ENCODE measurements at regions not wholly inside any gene's neighbourhood (a gene's known extent, or its start where the extent isn't known, plus 50 kb on each side); places are given as distances from the start of the nearest gene placed in this dataset.
"Not testable (repeated sequence)": the region's sequence is repeated elsewhere in the genome, so short reads cannot be mapped to it uniquely, and the experiment has no call there.

DNA sequence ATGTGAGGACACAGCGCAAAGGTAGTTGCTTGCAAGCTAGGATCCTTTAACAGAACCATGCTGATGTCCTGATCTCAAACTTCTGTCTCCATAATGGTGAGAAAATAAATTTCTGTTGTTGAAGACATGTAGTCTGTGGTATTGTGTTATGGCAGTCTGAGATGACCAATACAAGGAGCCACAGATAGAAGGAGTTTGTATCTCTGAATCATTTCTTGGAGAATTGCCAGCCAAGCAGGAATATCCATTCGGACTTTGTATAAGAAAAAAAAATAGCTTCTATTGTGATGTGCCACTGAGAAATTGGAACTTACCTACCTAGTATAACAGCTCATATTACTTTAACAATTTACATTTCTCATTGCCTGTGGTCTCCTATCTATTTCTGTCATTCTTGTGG, 447.6 kb upstream of the CA10 start (continued):
- TF ChIP-seq ZNF598 (CRISPR knock-in tag; IDR thresholded peaks at IDR 0.05; ENCODE audit: borderline replicate concordance) (no peak), AGO2 (optimal IDR thresholded peaks at IDR 0.05; ENCODE audit: low read depth, low read length) (no peak)

DNA sequence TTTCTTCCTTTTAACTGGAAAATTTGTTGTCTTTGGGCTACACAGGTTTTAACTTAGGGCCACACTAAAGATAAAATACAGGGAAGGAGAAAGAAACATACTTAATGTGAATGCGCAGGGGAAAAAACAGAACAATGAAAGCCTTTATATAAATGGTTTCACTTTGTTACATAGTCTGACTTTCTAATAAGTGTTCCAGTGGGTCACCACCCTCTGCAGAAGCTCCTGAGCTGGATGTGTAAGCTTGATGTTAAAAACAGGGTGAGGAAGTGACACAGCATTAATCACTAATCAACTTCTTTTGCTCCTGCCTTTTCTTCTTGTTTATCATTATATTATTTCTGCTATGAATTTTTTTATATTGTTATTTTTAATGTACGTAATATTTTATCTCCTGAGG, 445.6 kb upstream of the CA10 start:
- H3K27ac ChIP-seq (ENCODE audit: extremely low read length, insufficient read depth, low read length) = no peak overlapping the region
- no peaks in the 10 kb centered on the region for H3K4me1 ChIP-seq (ENCODE audit: insufficient read depth, low read length)
- POLR2A ChIA-PET = no interaction called here
- H2AFZ ChIP-seq (ENCODE audit: low read length) = no peak overlapping the region
- WGBS (ENCODE audit: low lambda C conversion rate) = 64% methylated on average over 2 of the region's 2 CpGs
- in situ Hi-C loops (cut with HindIII; ENCODE audit: extremely low pct_ligation_motif_present, low pct_unique_long_range_greater_than_20kb) = no loop called here
- H3K4me3 ChIP-seq (replicated peaks in 1 of 3; ENCODE audit: insufficient read depth in 1 of 3, low read depth in 2 of 3, low read length in 3 of 3) = no peak overlapping the region
- H3K27me3 ChIP-seq (ENCODE audit: control insufficient read depth in 1 of 2, insufficient read depth in 2 of 2, low read length in 2 of 2) = no peaks in the 10 kb centered on the region
- TF ChIP-seq KAT7 (CRISPR knock-in tag; IDR thresholded peaks at IDR 0.05; ENCODE audit: borderline replicate concordance) = no peak
- H3K4me2 ChIP-seq (ENCODE audit: low read depth, low read length) = no peak overlapping the region
- no peak for FAIRE-seq
- CTCF ChIA-PET (ENCODE audit: low intra/inter-chr PET ratio, low total read pairs) = no interaction called here
- no peaks in the 10 kb centered on the region for H3K79me2 ChIP-seq (ENCODE audit: insufficient read depth, low read length)
- intact Hi-C loops (cut with micrococcal nuclease; ENCODE audit: unreplicated experiment) = no loop called here
- peaks cover 88% of the 10 kb centered on the region for H3K9me3 ChIP-seq (ENCODE audit: low read length)
- no peak for DNase-seq (ENCODE audit: low spot score)
- H3K9ac ChIP-seq (ENCODE audit: insufficient read depth, low read depth, low read length) = no peak overlapping the region
- ATAC-seq = no peak
- H4K20me1 ChIP-seq (ENCODE audit: insufficient read depth, low read length) = no peaks in the 10 kb centered on the region
- H3K36me3 ChIP-seq (replicated peaks in 1 of 2; ENCODE audit: control insufficient read depth in 1 of 2, insufficient read depth in 2 of 2, low read length in 2 of 2) = no peaks in the 10 kb centered on the region; a peak in 1 of 5 replicates
- BruUV-seq (replicated peaks) = no TSS peak

DNA sequence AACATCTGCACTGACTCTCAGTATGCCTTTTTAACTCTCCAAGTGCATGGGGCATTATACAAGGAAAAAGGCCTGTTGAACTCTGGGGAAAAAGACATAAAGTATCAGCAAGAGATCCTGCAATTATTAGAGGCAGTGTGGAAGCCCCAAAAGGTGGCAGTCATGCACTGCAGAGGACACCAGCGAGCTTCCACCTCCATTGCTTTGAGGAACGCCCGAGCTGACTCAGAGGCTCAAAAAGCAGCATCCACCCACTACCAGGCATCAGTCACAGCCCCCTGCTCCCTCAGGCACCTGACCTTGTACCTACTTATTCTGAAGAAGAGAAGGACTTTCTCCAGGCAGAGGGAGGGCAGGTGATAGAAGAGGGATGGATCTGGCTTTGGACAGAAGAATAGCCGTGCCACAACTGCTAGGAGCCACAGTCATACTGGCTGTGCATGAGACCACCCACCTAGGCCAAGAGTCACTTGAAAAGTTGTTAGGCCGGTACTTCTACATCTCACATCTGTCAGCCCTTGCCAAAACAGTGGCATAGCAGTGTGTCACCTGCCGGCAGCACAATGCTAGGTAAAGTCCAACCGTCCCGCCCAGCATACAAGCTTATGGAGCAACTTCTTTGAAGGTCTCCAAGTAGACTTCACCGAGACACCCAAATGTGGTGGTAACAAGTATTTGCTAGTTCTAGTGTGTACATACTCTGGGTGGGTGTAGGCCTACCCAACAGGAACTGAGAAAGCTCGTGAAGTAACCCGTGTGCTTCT, 439.1 kb upstream of the CA10 start:
- H3K27me3 ChIP-seq (ENCODE audit: control insufficient read depth in 1 of 2, insufficient read depth in 2 of 2, low read length in 2 of 2); H2AFZ ChIP-seq (ENCODE audit: low read length); BruUV-seq (replicated peaks); H3K4me2 ChIP-seq (ENCODE audit: low read depth, low read length); H3K27ac ChIP-seq (ENCODE audit: extremely low read length, insufficient read depth, low read length); intact Hi-C loops (cut with micrococcal nuclease; ENCODE audit: unreplicated experiment); H4K20me1 ChIP-seq (ENCODE audit: insufficient read depth, low read length); CTCF ChIA-PET (ENCODE audit: low intra/inter-chr PET ratio, low total read pairs); H3K79me2 ChIP-seq (ENCODE audit: insufficient read depth, low read length); H3K9ac ChIP-seq (ENCODE audit: insufficient read depth, low read depth, low read length); in situ Hi-C loops (cut with HindIII; ENCODE audit: extremely low pct_ligation_motif_present, low pct_unique_long_range_greater_than_20kb); H3K4me1 ChIP-seq (ENCODE audit: insufficient read depth, low read length); ATAC-seq; H3K4me3 ChIP-seq (replicated peaks in 1 of 3; ENCODE audit: insufficient read depth in 1 of 3, low read depth in 2 of 3, low read length in 3 of 3); POLR2A ChIA-PET; FAIRE-seq; DNase-seq (ENCODE audit: low spot score); H3K36me3 ChIP-seq (replicated peaks in 1 of 2; ENCODE audit: control insufficient read depth in 1 of 2, insufficient read depth in 2 of 2, low read length in 2 of 2): not testable (repeated sequence)
- 51% methylated on average over 11 of the region's 11 CpGs for WGBS (ENCODE audit: low lambda C conversion rate)
- H3K9me3 ChIP-seq (ENCODE audit: low read length) = peaks cover 92% of the 10 kb centered on the region
- TF ChIP-seq, protein P1, sequence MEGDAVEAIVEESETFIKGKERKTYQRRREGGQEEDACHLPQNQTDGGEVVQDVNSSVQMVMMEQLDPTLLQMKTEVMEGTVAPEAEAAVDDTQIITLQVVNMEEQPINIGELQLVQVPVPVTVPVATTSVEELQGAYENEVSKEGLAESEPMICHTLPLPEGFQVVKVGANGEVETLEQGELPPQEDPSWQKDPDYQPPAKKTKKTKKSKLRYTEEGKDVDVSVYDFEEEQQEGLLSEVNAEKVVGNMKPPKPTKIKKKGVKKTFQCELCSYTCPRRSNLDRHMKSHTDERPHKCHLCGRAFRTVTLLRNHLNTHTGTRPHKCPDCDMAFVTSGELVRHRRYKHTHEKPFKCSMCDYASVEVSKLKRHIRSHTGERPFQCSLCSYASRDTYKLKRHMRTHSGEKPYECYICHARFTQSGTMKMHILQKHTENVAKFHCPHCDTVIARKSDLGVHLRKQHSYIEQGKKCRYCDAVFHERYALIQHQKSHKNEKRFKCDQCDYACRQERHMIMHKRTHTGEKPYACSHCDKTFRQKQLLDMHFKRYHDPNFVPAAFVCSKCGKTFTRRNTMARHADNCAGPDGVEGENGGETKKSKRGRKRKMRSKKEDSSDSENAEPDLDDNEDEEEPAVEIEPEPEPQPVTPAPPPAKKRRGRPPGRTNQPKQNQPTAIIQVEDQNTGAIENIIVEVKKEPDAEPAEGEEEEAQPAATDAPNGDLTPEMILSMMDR (CRISPR knock-in tag; IDR thresholded peaks at IDR 0.05) = peak; percentile 13; the same call in 1 of the 2 replicates
- TF ChIP-seq STAG1 (CRISPR knock-in tag; IDR thresholded peaks at IDR 0.05) = peak; percentile 19; the same call in 1 of the 2 replicates

All from HepG2 (cell line).